22Rv1 (cell line): ENCODE measurements at regions not wholly inside any gene's neighbourhood (a gene's known extent, or its start where the extent isn't known, plus 50 kb on each side); places are given as distances from the start of the nearest gene placed in this dataset.

Experiments
- H3K27ac ChIP-seq: fragments of 450-650 bp; 2 replicates; pipeline ENCODE4 v1.5.1; 2017
- CTCF ChIP-seq: fragments of 450-650 bp; IDR thresholded peaks from 2 replicates; pipeline ENCODE4 v1.5.1; 2017; ENCODE audit warnings: mild to moderate bottlenecking
- ZFX ChIP-seq: fragments of 450-650 bp; IDR thresholded peaks from 2 replicates; pipeline ENCODE4 v1.6.1; 2017; ENCODE audit warnings: antibody characterized with exemption, borderline replicate concordance

DNA sequence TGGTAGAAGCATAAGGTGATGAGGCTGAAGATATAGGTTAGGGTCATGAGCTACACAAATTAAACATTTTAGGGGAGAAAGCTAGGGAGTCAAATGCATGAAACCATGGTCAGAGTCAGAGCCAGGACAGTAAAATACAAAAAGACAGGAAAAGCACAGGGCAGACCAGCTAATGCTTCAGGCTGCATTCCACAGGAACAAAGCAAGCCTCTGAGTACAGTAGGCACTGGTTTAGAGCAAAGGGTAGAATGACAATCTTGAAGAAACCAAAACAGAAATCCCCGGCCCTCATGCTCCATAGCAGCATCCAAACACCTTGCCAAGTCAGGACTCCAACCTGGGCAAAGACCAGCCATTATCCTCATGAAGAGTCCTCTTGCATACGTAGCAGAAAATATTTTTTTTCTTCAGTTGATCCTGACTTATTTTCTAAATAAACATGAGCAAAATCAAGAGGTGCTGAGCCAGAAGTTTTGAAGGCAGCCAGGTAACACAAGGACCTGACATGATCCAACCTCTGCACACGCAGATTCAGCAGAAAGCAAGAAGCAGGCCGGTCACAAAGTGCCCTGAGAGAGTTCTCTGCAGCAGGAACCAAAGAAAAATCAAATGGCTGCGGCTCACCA lies 273.1 kb downstream of the TTLL7 start:
- no peak overlapping the region for H3K27ac ChIP-seq
- no peak for TF ChIP-seq ZFX
- TF ChIP-seq CTCF, result no peak

GRCh38 chr1:83718338-83718737 lies 280.6 kb downstream of the TTLL7 start:
- no peak for TF ChIP-seq CTCF
- no peak for TF ChIP-seq ZFX
- H3K27ac ChIP-seq, result no peak overlapping the region

DNA sequence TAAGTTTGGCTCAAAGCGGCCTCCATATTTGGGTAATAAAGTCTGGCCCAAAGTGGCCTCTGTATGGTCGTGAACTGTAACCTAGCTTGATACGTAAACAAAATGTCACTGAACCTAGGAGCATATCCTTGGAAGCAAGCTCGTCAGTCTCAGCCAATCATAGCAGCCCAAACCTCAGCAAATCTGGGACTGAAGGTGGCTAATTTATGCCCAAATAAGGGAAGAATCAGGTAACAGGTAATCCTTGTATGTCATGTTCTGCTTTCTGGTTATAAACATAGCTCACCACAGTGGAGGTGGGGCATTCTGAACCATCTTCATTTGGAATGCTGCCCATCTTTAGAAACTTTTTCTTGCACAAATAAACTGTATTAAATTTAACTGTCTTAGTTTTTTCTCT lies 281.1 kb downstream of the TTLL7 start:
- H3K27ac ChIP-seq, result no peak overlapping the region
- no peak for TF ChIP-seq ZFX
- TF ChIP-seq CTCF, result no peak

- TF ChIP-seq ZFX, result no peak
- no peak for TF ChIP-seq CTCF
- no peak overlapping the region for H3K27ac ChIP-seq
These were observed 282.3 kb downstream of the TTLL7 start for GRCh38 chr1:83716641-83717040.

DNA sequence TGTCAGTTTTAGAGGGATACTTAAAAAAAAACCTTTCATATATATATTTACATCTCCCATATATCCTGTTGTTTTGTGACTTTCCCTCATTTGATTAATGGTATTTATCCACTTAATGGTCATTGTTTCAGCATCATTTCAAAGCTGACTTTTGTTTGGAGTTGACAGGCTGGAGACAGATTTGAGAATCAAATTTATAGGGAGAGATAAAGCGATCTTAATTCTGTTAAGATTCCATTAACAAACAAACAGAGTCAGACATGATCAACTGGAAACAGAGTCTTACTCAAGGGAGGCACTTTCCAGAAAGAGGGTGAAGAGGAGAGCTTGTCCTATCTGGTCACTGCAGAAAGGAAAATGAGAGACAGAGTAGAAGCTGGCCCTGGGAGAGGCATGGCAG lies 283.4 kb downstream of the TTLL7 start:
- H3K27ac ChIP-seq, result no peak overlapping the region
- TF ChIP-seq CTCF, result no peak
- no peak for TF ChIP-seq ZFX

DNA sequence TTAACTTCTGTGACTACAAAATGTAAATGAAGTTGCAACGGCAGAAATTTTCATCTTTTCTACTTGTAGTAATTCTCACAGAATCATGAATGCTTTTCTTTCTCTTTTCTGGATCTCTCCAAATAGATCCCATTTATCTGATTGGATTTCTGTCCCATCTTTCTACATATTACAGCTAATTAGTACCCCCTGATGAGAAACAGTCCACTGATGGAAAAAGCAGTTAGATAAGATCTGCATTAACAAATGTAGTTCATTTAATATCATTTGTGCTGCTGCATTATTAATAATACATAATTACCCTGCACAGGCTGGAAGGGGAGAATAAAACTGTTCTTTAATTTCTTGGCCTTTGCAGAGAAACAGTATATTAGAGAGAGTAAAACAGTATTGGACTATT lies 289.3 kb downstream of the TTLL7 start:
- H3K27ac ChIP-seq, result no peak overlapping the region
- no peak for TF ChIP-seq CTCF
- no peak for TF ChIP-seq ZFX

DNA sequence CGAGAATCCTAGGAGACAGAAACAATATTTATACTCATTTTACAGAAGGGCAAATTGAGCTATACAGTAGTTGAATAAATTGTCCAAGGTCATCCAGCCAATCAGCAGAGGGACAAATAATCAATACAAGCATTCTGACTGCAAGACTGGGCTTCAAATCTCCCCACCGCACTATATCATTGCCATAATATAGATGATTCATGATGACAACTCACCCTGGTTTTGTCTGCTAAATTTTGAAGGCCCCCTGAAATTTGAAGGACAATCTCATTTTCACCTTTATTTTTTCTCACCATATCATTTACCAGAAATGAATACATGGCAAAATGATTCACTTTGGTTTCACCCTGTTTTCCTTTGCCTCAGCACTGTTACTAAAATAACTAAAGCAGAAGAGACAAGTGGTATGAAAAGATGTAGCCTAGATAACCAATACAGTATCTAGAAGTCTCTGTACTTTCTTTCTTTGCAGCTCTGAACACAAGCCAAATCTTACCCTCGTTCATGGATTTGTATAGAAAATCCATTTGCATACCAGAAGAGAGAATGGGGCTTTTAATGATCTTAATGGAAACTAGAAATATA lies 292.5 kb downstream of the TTLL7 start:
- TF ChIP-seq CTCF (no peak), ZFX (no peak)
- no peak overlapping the region for H3K27ac ChIP-seq
